Ectodermal cell (in vitro differentiated cells): ENCODE measurements at regions not wholly inside any gene's neighbourhood (a gene's known extent, or its start where the extent isn't known, plus 50 kb on each side); places are given as distances from the start of the nearest gene placed in this dataset.

Experiments used
- H3K27ac ChIP-seq: 2 replicates; pipeline ENCODE4 v1.7.0; 2013; ENCODE audit warnings: mild to moderate bottlenecking, low read depth, low read length; ENCODE audit not compliant: insufficient read depth, poor library complexity, severe bottlenecking
- H3K27me3 ChIP-seq: 2 replicates; pipeline ENCODE4 v1.7.0; 2013; ENCODE audit warnings: mild to moderate bottlenecking, low read length; ENCODE audit not compliant: insufficient read depth, control insufficient read depth, poor library complexity, severe bottlenecking
- H3K36me3 ChIP-seq: one replicate; pipeline ENCODE4 v1.7.0; 2013; ENCODE audit warnings: low read length; ENCODE audit not compliant: control insufficient read depth, insufficient read depth
- H3K4me1 ChIP-seq: one replicate; pipeline ENCODE4 v1.7.0; 2013; ENCODE audit warnings: low read length; ENCODE audit not compliant: control insufficient read depth, insufficient read depth
- H3K4me3 ChIP-seq: 2 replicates; pipeline ENCODE4 v1.7.0; 2013; ENCODE audit warnings: low read depth, low read length, control low read depth; ENCODE audit not compliant: insufficient read depth
- H3K9me3 ChIP-seq: 2 replicates; pipeline ENCODE4 v1.7.0; 2013; ENCODE audit warnings: mild to moderate bottlenecking, low read length, moderate library complexity; ENCODE audit not compliant: control insufficient read depth
- WGBS, 2 experiments: methylation state at CpG; one replicate each; pipeline ENCODE4 v1.1.7; 2013; ENCODE audit warnings: missing lambda C conversion rate in 2 of 2; 5-methylcytosine and 5-hydroxymethylcytosine counted together

DNA sequence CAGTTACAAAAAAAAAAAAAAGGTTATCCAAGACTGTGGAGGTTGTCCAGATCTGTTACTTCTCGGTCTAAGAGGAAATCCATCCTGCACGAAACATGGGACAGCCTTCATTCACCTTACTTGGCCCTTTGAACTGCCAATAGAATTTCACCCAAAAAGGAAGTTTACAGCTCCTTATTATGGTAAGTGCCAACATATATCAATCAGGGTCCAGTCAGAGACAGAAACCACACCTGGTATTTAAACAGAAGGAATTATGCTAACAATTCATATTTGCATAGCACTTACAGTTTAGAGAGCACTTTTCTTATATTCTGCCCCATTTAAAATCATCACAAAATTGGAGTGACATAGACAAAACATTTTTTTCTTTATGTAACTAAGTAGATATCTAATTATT is 93.6 kb upstream of the PTPN3 start:
- Histone ChIP-seq H3K9me3 (no peaks in the 10 kb centered on the region), H3K4me3 (no peak overlapping the region), H3K36me3 (no peaks in the 10 kb centered on the region), H3K27ac (no peak overlapping the region), H3K4me1 (no peaks in the 10 kb centered on the region), H3K27me3 (no peaks in the 10 kb centered on the region)
- 91 to 95% methylated on average over 2 of the region's 2 CpGs for WGBS, 2 experiments

DNA sequence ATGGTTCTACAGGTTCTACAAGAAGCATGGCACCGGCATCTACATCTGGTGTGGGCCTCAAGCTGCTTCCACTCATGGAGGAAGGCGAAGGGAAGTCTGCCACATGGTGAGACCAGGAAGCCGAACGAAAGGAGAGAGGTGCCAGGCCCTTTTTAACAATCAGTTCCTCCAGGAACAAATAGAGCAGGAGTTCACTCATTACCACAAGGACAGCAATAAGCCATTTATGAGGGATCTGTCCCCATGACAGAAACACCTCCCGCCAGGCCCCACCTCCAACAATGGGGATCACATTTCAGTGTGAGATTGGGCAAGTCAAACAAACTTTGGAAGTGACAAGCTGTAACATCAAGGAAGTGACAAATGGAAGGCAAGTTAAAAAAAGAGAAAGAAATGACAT is 95.5 kb upstream of the PTPN3 start:
- Histone ChIP-seq H3K27me3 (no peaks in the 10 kb centered on the region), H3K36me3 (no peaks in the 10 kb centered on the region), H3K4me1 (no peaks in the 10 kb centered on the region), H3K4me3 (no peak overlapping the region), H3K27ac (no peak overlapping the region), H3K9me3 (no peaks in the 10 kb centered on the region)
- 91 to 94% methylated on average over 5 of the region's 5 CpGs for WGBS, 2 experiments

DNA sequence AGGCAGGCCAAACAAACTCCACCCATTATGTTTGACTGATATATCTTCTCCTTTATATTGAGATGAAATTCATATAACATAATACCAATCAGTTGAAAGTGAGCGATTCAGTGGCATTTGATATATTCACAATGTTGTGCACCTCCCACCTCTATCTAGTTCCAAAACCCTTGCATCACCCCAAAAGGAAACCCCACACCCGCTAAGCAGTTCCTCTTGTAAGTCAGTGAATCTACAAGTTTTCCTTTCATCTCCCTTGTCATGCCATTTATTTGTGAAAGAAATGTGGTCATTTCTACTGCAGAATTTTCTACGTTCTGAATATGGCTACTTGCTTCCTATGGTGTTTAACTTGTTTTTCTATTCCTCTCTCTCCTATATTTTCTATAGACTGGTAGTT is 99.4 kb upstream of the PTPN3 start:
- Histone ChIP-seq H3K36me3 (no peaks in the 10 kb centered on the region), H3K4me1 (no peaks in the 10 kb centered on the region), H3K4me3 (no peak overlapping the region), H3K27me3 (no peaks in the 10 kb centered on the region), H3K9me3 (no peaks in the 10 kb centered on the region), H3K27ac (no peak overlapping the region)
- 92 to 97% methylated on average over 2 of the region's 3 CpGs for WGBS, 2 experiments

DNA sequence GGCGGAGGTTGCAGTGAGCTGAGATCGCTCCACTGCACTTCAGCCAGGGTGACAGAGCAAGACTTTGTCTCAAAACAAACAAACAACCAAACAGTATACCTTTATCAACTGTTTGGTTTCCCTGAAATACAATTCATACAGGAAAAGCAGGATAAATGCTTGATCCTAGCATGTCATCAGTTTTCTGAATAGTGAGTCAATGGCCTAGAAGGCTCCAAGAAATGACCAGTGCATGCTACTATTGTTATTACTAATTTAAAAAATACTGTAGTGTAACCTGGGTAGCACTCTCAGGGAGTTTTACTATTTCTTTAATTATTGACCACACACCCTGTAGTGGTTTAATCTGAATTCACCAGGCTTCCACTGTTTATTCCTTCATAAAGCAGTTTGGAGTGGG is 101.0 kb upstream of the PTPN3 start:
- no peak overlapping the region for H3K27ac ChIP-seq

DNA sequence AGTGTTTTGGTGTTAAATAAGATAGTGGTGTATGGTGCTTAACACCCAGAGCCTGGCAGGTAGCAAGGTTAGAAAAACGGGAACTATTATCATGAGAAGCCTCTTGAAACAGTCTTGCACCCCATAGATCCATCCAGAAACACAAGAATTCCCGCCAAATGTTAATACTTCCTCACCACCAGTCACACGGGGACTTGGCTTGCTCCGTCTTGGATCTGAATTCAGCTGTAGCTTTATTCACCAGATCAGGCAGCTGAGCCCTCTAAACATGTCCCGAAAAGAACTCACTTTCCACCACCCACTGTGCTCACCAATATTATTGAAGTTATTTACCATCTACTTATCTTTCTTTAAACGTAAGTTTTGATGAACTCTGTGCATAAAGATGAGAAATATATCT is 101.6 kb upstream of the PTPN3 start:
- Histone ChIP-seq H3K36me3 (no peaks in the 10 kb centered on the region), H3K27ac (no peak overlapping the region), H3K4me3 (no peak overlapping the region), H3K4me1 (no peaks in the 10 kb centered on the region), H3K9me3 (no peaks in the 10 kb centered on the region), H3K27me3 (no peaks in the 10 kb centered on the region)
- WGBS, 2 experiments: 89 to 92% methylated on average over 6 of the region's 6 CpGs

More for the DNA sequence above, 101.0 kb upstream of the PTPN3 start:
- H3K9me3 ChIP-seq: no peaks in the 10 kb centered on the region
- 88 to 93% methylated on average over 2 of the region's 2 CpGs for WGBS, 2 experiments
- H3K36me3 ChIP-seq: no peaks in the 10 kb centered on the region
- H3K4me1 ChIP-seq: no peaks in the 10 kb centered on the region
- no peaks in the 10 kb centered on the region for H3K27me3 ChIP-seq
- H3K4me3 ChIP-seq: no peak overlapping the region

GRCh38 chr9:109600142-109600541 is 102.0 kb upstream of the PTPN3 start:
- Histone ChIP-seq H3K4me1 (no peaks in the 10 kb centered on the region), H3K27me3 (no peaks in the 10 kb centered on the region), H3K9me3 (no peaks in the 10 kb centered on the region), H3K4me3 (no peak overlapping the region), H3K27ac (no peak overlapping the region), H3K36me3 (no peaks in the 10 kb centered on the region)
- WGBS, 2 experiments: 64 to 77% methylated on average over 2 of the region's 2 CpGs

GRCh38 chr9:109601181-109601580 is 103.1 kb upstream of the PTPN3 start:
- Histone ChIP-seq H3K4me3 (no peak overlapping the region), H3K27me3 (no peaks in the 10 kb centered on the region), H3K9me3 (no peaks in the 10 kb centered on the region), H3K27ac (no peak overlapping the region), H3K4me1 (no peaks in the 10 kb centered on the region), H3K36me3 (no peaks in the 10 kb centered on the region)
- WGBS, 2 experiments: 86 to 100% methylated on average over 1 of the region's 1 CpG

DNA sequence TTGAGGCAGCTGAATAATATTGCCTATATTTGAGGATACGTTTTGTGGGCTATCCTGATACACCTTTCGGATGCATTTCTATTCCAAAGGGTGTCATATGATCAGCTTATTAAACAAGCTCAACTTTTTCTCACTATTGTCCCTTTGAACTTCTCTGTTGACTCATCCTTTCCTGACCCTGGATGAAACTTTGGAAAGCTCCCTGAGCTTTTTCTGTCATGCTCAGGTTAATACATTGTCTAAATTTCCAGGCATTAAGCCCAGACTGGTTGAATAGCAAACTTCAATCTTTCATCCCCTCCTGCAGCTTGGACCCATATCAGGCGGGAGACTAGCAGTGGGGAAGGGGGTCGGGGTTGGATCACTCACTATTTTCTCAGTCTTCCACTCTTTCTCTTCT is 104.9 kb upstream of the PTPN3 start:
- Histone ChIP-seq H3K36me3 (no peaks in the 10 kb centered on the region), H3K4me3 (no peak overlapping the region), H3K27ac (no peak overlapping the region), H3K27me3 (no peaks in the 10 kb centered on the region), H3K4me1 (no peaks in the 10 kb centered on the region), H3K9me3 (no peaks in the 10 kb centered on the region)
- 91 to 100% methylated on average over 4 of the region's 4 CpGs for WGBS, 2 experiments

GRCh38 chr9:109604131-109604530 is 106.0 kb upstream of the PTPN3 start:
- Histone ChIP-seq H3K4me1 (no peaks in the 10 kb centered on the region), H3K27me3 (no peaks in the 10 kb centered on the region), H3K27ac (no peak overlapping the region), H3K36me3 (no peaks in the 10 kb centered on the region), H3K9me3 (no peaks in the 10 kb centered on the region), H3K4me3 (no peak overlapping the region)
- WGBS, 2 experiments: 68 to 77% methylated on average over 5 to 6 of the region's 6 CpGs

DNA sequence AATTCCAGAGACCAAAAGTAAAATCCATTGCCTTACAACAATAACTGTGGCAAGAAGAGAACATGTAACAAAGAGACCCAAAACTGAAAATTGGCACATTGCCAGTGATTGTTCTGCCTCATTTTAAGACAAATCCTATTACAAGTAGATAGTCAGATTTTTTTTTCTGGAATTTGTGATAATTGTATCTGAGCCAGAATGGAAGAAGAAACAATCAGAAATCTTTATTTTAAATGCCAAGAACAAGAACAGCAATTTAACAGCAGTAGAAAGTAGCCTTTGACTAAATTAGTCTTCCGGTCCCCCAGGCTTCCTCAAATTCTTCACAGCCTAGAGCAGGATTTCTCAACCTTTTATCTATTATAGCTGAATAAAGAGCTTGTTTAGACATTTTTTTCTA is 106.7 kb upstream of the PTPN3 start:
- WGBS, 2 experiments: 93 to 100% methylated on average over 1 of the region's 1 CpG
- H3K4me1 ChIP-seq: no peaks in the 10 kb centered on the region
- H3K27me3 ChIP-seq: no peaks in the 10 kb centered on the region
- no peak overlapping the region for H3K27ac ChIP-seq
- H3K4me3 ChIP-seq: no peak overlapping the region
- H3K36me3 ChIP-seq: no peaks in the 10 kb centered on the region
- no peaks in the 10 kb centered on the region for H3K9me3 ChIP-seq

GRCh38 chr9:109609060-109609459 is 111.0 kb upstream of the PTPN3 start:
- WGBS, 2 experiments: 75 to 91% methylated on average over 1 of the region's 1 CpG
- no peaks in the 10 kb centered on the region for H3K9me3 ChIP-seq
- H3K27me3 ChIP-seq: no peaks in the 10 kb centered on the region
- H3K4me1 ChIP-seq: no peaks in the 10 kb centered on the region
- H3K4me3 ChIP-seq: no peak overlapping the region
- H3K27ac ChIP-seq: no peak overlapping the region
- no peaks in the 10 kb centered on the region for H3K36me3 ChIP-seq
